Parathyroid adenoma (tissue), 2 donors: ENCODE measurements at regions not wholly inside any gene's neighbourhood (a gene's known extent, or its start where the extent isn't known, plus 50 kb on each side); places are given as distances from the start of the nearest gene placed in this dataset.

Source experiments
- H2AFZ ChIP-seq: fragments of 300-600 bp; sonication (generic); one replicate; pipeline ENCODE4 v1.7.0; 2017; ENCODE audit warnings: antibody characterized with exemption, mild to moderate bottlenecking
- H3K27ac ChIP-seq: fragments of 300-600 bp; sonication (generic); one replicate; pipeline ENCODE4 v1.7.0; 2017
- H3K27me3 ChIP-seq: fragments of 300-600 bp; sonication (generic); one replicate; pipeline ENCODE4 v1.7.0; 2017; ENCODE audit warnings: low read length; ENCODE audit not compliant: control insufficient read depth, insufficient read depth
- H3K36me3 ChIP-seq: fragments of 300-600 bp; sonication (generic); one replicate; pipeline ENCODE4 v1.7.0; 2017; ENCODE audit warnings: low read length; ENCODE audit not compliant: control insufficient read depth, insufficient read depth
- H3K4me1 ChIP-seq: fragments of 300-600 bp; sonication (generic); one replicate; pipeline ENCODE4 v1.7.0; 2017; ENCODE audit warnings: control low read depth
- H3K4me2 ChIP-seq: fragments of 300-600 bp; sonication (generic); one replicate; pipeline ENCODE4 v1.7.0; 2017; ENCODE audit warnings: low read length
- H3K4me3 ChIP-seq: fragments of 300-600 bp; sonication (generic); one replicate; pipeline ENCODE4 v1.7.0; 2017; ENCODE audit warnings: low read depth, low read length
- H3K79me2 ChIP-seq: fragments of 300-600 bp; sonication (generic); one replicate; pipeline ENCODE4 v1.7.0; 2017; ENCODE audit warnings: control low read depth
- H3K9ac ChIP-seq: fragments of 300-600 bp; sonication (generic); one replicate; pipeline ENCODE4 v1.7.0; 2017; ENCODE audit warnings: mild to moderate bottlenecking
- H3K9me3 ChIP-seq: fragments of 300-600 bp; sonication (generic); one replicate; pipeline ENCODE4 v1.7.0; 2017; ENCODE audit warnings: low read length; ENCODE audit not compliant: control insufficient read depth
- CTCF ChIP-seq: fragments of 300-600 bp; sonication (generic); IDR thresholded peaks from one replicate; pipeline ENCODE4 v1.7.0; 2017; ENCODE audit warnings: antibody characterized with exemption, mild to moderate bottlenecking
- donor health status: primary hyperparathyroidism.

- TF ChIP-seq CTCF: no peak
- Histone ChIP-seq H3K9ac (no peak overlapping the region), H3K27me3 (peaks cover 2% of the 10 kb centered on the region), H3K27ac (no peak overlapping the region), H3K79me2 (no peaks in the 10 kb centered on the region), H2AFZ (no peak overlapping the region), H3K4me1 (no peaks in the 10 kb centered on the region), H3K4me2 (no peak overlapping the region), H3K9me3 (no peaks in the 10 kb centered on the region), H3K36me3 (no peaks in the 10 kb centered on the region), H3K4me3 (no peak overlapping the region)
Measured at GRCh38 chr2:5984273-5984655, 292.1 kb downstream of the SOX11 start.

GRCh38 chr2:5984946-5985345 lies 292.8 kb downstream of the SOX11 start:
- Histone ChIP-seq H2AFZ (no peak overlapping the region), H3K4me2 (no peak overlapping the region), H3K9ac (no peak overlapping the region), H3K36me3 (no peaks in the 10 kb centered on the region), H3K27me3 (peaks cover 2% of the 10 kb centered on the region), H3K9me3 (no peaks in the 10 kb centered on the region), H3K4me1 (no peaks in the 10 kb centered on the region), H3K4me3 (no peak overlapping the region), H3K79me2 (no peaks in the 10 kb centered on the region), H3K27ac (no peak overlapping the region)
- TF ChIP-seq CTCF: no peak

- Histone ChIP-seq H3K27me3 (peaks cover 2% of the 10 kb centered on the region), H3K4me3 (no peak overlapping the region), H3K79me2 (no peaks in the 10 kb centered on the region), H2AFZ (no peak overlapping the region), H3K9ac (no peak overlapping the region), H3K36me3 (no peaks in the 10 kb centered on the region), H3K4me1 (no peaks in the 10 kb centered on the region), H3K4me2 (no peak overlapping the region), H3K27ac (no peak overlapping the region), H3K9me3 (no peaks in the 10 kb centered on the region)
- TF ChIP-seq CTCF: no peak
Measured at GRCh38 chr2:5985536-5986385, 293.6 kb downstream of the SOX11 start.

- no peak overlapping the region for H3K4me3 ChIP-seq
- TF ChIP-seq CTCF: no peak
Measured at GRCh38 chr2:5986801-5987787, 294.9 kb downstream of the SOX11 start.

More at GRCh38 chr2:5986801-5987787, 294.9 kb downstream of the SOX11 start:
- no peaks in the 10 kb centered on the region for H3K4me1 ChIP-seq
- H3K27ac ChIP-seq: no peak overlapping the region
- peaks cover 2% of the 10 kb centered on the region for H3K27me3 ChIP-seq
- H3K9ac ChIP-seq: no peak overlapping the region
- H3K4me2 ChIP-seq: no peak overlapping the region
- H3K79me2 ChIP-seq: no peaks in the 10 kb centered on the region
- H3K36me3 ChIP-seq: no peaks in the 10 kb centered on the region
- H3K9me3 ChIP-seq: no peaks in the 10 kb centered on the region
- no peak overlapping the region for H2AFZ ChIP-seq
